Ramos (cell line): ENCODE measurements at regions not wholly inside any gene's neighbourhood (a gene's known extent, or its start where the extent isn't known, plus 50 kb on each side); places are given as distances from the start of the nearest gene placed in this dataset.
"Not testable (repeated sequence)": the region's sequence is repeated elsewhere in the genome, so short reads cannot be mapped to it uniquely, and the experiment has no call there.

Source experiments
- in situ Hi-C: fragments of 300-500 bp; cut with MboI; formaldehyde crosslinking; loops from one replicate; pipeline ENCODE4 v1.14.3; 2022; ENCODE audit warnings: low sequenced_read_pairs; ENCODE audit not compliant: unreplicated experiment

DNA sequence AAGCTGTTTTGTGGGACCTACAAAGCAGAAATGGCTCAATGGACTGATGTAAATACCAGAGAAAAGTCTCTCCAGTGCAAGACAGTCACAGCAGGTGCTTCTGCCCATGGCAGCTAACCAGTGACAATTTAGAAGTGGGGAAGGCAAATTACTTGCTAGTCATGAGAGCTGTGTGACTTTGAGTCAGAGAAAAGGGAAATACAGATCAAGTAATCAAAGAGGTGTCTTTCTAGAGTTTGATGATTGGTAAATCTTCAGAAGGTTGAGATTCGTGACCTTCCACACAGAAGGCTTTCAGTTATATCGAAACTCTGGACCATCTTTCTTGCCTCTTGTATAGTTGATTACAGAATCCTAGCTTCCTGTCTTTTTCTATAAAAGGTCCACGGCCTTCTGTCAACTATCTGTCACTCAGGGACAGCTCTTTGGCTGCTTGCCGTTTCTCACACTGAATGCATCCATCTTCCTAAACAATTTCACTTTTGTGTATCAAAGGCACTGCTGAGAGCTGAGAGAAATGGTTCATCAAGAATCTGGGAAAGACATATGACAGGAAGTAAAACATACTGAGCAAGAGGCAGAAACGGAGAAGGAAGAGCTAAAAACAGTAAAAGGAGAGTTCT lies 993.9 kb upstream of the ACO1 start:
- in situ Hi-C loops, result no loop called here

DNA sequence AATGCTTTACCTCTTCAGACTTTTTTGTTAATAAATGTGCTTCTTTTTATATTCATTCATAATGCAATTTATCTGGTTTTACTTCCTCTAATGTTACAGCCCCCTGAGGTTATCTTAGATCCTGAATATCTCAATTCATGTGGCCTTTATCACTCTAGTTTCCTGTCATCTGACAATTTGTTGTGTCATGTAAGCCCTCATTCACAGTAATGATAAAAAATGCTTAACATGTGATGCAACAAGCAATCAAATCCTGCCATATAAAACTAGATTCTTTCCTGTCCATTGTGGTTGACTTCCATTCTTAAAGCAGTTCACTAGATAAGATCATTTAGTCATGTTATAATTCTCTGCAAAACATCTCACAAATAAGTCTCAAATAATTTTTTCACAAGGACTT lies 991.2 kb upstream of the ACO1 start:
- in situ Hi-C loops, result no loop called here

DNA sequence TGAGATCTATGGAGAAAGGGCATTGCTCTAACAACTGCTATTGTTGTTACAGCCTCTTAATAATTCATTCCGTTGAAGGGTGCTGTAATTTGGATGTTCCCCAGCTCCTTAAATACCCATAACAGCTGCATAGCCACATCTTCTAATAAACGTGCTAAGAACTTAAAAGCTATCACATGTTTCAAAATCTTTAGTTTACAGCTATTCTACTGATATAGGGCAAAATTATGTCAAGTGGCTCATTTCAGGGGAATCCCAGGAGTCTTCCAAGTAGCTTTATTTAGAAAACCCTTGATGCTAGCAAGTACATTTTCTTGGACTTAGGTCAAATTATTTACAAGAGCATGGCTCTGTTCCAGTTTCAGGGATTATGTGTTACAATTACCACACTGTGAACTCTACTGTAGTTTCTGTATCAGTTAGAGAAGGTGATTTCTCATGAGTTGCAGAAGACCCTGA lies 990.4 kb upstream of the ACO1 start:
- in situ Hi-C loops, result no loop called here

DNA sequence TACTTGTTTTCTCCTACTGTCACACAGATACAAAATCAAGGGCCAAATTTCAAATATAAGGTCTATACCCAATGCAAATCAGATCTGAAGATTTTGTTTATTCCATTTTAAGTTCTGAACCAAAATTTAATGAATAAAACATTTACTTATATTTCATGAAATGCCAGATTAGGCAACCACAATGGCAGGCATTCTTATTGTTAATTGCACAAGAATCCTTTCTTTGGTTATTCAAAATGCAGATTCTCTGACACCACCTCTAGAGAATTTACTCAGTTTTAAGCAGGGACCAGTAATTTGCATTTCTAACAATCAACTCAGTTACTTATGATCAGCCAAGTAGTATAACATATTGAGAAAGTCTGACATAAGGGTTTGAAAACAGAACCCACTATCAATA lies 972.4 kb upstream of the ACO1 start:
- in situ Hi-C loops, result no loop called here

DNA sequence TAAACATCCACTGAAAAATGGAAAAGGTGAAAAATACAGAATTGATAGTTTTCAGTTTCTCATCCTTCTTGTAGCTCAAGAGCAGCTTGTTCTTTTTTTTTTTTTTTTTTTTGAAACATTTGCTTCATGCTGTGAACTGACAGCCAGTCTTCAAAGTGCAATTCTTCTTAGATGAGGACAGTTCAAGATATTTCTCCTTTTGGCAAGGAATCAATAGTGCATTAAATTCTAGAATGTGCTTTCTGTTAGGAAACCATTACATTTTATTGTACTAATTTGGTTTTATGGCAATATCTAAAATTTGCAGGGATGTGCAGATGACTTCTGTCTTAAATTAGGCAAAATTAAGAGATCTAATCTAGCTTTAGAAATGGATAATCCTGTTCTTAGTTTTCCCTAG lies 969.3 kb upstream of the ACO1 start:
- in situ Hi-C loops, result no loop called here

DNA sequence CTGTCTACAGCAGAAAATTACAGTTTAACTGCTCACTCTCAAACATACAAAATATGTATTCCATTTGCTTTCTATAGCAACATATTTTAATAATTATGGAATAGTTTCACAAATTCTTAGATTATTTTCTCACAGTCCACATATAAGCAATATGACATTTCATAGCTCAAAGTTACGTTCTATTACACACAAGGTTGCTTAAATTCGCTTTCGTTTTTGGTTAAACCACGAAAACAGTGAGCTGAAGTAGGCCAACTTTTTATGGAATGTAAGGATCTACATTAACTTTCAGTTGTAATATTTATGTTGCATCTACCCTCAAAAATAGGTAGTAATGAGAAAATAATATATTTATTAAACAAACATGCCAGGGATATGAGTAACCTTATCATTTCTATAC lies 966.0 kb upstream of the ACO1 start:
- in situ Hi-C loops, result no loop called here

DNA sequence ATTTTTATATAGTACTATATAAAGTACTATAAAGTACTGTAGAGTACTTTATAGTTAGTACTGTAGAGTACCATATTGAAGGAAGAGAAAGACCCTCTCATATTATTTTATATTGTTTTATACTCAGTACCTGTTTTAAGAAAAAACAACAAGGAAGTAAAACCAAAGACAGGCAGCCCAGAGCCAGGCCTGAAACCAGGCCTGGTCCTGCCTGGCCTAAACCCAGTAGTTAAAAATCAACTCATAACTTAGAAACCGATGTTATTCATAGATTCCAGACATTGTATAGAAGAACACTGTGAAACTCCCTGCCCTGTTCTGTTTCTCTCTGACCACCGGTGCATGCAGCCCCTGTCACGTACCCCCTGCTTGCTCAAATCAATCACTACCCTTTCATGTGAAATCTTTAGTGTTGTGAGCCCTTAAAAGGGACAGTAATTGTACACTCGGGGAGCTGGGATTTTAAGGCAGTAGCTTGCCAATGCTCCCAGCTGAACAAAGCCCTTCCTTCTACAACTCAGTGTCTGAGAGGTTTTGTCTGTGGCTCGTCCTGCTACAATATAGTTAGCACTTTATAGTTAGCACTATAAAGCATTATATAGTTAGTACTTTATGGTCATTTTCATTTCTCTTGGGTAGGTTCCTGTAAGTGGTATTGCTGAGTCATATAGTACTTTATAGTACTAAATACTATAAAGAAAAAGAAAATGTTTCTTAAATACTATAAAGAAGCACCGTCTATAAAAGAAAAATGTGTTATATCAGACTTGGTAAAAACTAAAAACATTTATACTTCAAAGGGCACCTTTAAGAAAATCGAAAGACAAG lies 940.6 kb upstream of the ACO1 start:
- in situ Hi-C loops, result not testable (repeated sequence)

DNA sequence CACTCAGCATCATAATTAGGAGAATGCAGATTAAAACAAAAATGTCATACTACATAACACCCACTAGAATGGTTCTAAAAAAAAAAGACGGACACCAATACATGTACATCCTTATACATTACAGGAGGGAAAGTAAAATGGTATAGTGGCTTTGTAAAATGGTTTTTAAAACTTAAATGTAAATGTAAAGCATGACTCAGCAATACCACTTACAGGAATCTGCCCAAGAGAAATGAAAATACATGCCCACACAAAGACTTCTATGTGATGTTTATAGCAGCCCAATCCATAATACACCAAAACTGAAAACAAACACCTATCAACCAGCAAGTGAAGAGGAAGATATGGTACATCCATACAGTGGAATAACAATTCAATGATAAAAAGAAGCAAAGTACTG lies 939.1 kb upstream of the ACO1 start:
- in situ Hi-C loops, result no loop called here

DNA sequence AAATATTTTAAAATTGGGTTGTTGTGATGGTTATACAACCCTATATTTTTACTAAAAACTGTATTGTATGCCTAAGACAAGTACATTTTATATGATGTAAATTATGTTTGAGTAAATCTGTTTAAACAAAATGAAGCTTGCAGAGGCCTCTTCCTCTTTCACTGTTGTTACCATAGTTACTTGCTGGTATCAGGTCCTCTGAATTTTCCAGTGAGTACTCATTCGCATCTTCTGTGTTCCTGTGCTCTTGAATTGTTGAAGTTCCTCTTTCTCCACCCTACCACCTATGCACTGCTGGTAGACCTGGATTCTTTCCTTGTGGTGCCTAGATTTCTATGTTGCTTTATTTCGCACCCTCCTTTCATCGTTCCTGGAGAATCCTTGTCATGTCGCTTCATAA lies 938.5 kb upstream of the ACO1 start:
- in situ Hi-C loops, result no loop called here

DNA sequence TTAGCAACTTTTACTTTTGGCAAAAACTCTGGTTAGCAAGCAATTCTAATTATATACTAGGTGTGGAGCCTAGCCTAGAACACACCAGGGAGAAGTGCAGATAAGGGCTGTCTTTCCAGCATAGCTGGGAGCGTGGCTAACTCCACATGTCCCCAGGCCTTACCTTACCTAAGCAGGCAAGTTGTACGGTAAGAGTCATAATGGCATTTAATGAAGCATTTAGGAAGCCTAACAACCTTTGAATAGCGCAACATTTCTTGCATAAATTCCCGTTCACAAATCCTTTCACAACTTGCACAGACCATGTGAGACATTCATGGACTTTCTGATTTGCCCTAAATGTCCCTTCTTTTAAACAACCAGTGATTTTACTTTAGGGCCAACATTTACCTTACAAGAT lies 917.4 kb upstream of the ACO1 start:
- in situ Hi-C loops, result no loop called here

DNA sequence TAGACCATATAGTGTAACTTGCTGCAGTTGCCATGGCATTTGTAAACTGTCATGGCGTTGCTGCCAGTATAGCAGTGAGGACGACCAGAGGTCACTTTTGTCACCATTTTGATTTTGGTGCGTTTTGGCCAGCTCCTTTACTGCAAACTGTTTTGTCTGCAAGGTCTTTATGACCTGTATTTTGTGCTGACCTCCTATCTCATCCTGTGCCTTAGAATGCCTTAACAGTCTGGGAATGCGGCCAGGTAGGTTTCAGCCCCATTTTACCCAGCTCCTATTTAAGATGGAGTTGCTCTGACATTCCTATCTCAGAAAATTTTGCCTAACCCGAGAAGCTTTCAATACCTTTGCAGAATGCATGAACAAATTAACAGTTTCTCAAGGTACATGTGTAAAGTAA lies 914.4 kb upstream of the ACO1 start:
- in situ Hi-C loops, result no loop called here

DNA sequence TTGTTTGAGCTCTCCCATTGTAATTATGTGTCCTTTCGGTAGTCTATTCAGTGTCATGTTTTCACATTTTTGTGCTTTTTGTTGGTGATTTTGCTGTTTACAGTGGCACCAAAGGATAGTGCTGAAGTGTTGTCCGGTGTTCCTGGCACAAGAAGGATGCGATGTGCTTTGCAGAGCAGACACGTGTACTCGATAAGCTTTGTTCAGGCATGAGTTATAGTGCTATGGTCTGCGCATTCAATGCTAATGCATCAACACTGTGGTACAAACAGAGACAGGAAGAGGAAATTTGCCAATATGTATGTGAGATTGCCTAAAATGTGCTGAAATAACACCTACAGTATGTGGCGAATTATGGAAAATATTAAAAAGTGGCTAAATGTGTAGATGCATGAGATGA lies 913.4 kb upstream of the ACO1 start:
- in situ Hi-C loops, result no loop called here

DNA sequence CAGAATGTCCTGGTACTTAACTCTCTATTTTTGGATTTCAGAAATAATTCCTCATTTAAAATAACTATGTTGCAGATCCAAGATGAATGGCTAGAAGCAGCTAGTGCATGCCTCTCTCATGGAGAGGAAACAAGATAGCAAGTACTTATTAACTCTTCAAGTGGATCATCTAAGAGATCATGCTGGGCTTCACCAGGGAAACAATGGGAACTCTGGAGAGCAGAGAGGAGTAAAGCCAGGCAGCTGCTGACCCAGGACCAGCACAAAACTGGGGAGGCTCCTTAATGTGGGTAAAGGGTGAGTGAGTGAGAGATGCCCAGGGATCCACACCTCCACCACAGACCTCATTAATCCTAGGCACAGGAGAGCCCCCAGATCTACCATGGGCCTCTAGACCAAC lies 897.8 kb upstream of the ACO1 start:
- in situ Hi-C loops, result no loop called here

DNA sequence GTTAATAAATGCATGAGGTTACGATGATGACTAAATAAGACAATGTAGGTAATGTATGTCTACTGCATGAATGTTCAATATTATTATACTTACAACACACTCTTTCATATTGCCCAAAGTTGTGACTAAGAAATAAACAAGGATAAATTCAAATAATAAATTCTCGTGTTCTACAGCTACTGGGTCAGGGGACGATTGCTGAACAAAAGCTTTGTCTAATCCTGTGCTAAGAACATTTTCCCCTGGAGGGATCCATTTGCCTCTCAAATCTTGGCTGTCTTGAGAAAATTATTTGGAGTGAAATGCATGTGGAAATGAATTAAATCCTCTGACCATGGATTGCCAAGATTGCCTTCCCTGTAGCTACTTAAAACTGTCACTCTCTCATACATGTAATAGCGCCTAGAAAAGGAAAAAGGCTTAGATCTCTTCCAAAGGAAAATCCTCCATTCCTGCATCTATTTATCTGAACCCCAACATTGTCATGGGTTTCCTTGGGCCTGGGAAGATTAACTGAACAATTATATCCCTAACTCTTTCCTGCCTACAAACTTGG lies 893.8 kb upstream of the ACO1 start:
- in situ Hi-C loops, result no loop called here

DNA sequence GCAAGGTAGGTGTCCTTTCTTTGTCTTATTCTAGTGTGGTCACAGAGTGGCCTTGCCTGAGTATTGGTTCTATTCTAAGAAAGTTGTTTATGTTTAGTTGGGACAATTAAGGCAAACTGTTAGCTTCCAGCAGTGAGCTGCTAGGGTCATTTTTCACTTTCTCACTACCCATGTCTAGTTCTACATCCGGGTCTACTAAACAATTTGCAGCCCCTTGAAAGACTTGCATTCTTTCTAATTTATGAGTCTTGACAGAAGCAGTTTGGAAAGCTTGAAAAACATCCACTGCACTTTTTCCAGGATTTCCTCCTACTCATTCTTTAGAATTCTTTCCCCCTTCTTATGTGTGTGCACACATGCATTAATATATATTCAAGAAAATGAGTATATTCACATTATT lies 892.2 kb upstream of the ACO1 start:
- in situ Hi-C loops, result no loop called here

DNA sequence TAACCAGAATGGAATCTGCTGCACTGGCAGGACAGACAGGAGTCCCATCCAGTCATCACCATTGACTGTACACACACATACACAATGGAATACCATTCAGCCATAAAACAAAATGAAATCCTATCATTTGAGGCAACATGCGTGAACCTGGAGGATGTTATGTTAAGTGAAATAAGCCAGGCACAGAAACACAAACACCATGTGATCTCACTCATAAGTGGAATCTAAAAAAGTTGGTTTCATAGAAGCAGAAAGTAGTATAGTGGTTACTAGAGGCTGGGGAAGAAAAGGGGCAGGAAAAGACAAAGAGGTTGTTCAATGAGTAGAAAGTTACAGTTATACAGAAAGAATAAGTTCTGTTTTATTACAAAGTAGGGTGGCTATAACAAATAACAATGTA lies 884.0 kb upstream of the ACO1 start:
- in situ Hi-C loops, result no loop called here

DNA sequence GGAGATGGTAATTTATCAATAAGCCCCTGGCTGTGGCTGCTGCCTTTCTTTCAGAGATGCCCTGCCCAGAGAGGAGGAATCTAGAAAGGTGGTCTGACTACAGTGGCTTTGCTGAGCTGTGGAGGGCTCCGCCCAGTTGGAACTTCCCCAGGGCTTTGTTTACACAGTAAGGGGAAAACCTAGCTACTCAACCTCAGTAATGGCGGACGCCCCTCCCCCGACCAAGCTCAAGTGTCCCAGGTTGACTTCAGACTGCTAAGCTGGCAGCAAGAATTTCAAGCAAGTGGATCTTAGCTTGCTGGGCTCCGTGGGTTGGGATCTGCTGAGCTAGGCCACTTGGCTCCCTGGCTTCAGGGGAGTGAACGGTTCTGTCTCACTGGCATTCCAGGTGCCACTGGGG lies 865.4 kb upstream of the ACO1 start:
- in situ Hi-C loops, result no loop called here

DNA sequence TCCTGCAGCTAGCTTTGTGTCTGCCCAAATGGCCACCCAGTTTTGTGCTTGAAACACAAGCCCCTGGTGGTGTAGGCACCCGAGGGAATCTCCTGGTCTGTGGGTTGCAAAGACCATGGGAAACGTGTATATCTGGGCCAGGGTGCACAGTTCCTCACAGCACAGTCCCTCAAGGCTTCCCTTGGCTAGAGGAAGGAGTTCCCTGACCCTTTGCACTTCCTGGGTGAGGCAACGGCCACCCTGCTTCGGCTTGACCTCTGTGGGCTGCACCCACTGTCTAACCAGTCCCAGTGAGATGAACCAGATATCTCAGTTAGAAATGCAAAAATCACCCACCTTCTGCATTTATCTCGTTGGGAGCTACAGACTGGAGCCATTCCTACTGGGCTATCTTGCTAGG lies 865.0 kb upstream of the ACO1 start:
- in situ Hi-C loops, result no loop called here

DNA sequence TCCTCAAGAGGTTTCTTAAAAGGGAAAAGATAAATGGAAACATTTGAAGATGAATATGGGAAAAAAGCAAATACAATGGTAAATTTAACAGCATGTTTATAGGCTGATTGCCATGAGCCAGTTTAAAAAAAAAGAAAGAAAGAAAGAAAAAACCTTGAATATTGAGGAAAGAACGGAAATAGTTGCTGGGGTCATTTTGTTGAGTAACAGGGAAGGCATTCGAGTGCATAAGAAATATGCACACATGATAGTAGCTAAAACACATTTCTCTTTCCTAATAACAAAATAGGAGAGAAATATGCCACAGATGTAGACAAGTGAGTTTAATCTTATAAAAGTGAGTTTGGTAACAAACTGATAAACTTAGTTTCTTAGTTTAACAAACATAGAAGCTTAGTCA lies 864.6 kb upstream of the ACO1 start:
- in situ Hi-C loops, result no loop called here

DNA sequence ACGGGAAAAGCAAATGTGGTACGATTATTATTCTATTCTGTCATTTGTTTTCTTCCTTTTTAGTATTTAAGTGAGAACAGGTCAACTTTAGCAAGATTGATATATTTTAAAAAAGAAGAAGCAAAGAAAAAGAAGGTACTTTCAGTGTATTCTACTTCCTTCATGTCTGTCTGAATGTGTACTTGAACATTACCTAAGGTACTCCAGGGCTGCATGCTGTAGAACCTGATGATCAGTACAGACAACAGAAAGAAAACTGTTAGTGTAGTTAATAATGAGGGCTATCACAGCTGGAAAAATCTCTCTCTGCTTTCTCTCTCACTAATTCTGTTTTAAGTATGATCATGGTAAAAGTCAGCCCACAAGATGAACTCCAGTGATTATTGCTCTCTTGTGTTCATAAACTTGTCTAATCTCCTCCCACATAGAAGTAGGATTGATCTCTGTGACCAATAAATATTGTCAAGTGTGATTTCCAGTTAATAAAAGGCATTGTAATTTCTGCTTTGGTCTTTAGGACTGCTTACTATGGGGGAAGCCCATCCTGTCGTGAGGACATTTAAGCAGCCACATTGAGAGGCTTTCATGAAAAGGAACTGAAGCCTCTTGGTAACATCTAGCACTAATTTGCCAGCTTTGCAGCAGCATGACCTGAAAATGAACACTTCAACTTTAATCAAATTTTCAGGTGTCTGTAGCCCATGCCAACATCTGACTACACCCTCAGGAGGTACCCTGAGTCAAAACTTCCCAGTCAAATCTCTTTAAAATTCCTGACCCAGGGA lies 864.0 kb upstream of the ACO1 start:
- in situ Hi-C loops, result no loop called here

DNA sequence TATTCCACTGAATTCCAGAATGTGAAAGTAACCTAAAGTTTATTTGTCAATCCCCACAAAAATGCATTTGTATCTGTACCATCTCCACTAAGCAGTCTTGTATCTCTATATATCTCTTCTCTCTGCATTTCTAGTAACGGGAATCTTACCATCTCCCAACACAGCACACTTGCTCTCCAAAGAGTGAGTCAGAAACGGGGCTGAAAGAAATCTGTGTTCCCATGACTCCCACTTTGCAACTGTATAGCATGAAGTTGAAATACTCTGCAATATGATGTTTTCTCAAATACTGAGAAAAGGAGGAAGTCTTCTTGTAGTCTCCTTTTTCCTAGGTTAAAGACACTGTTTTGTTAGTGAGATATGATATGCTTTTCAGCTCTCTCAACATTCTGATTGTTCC lies 848.8 kb upstream of the ACO1 start:
- in situ Hi-C loops, result no loop called here
